Psoas muscle (tissue), 7 donors: ENCODE measurements at regions not wholly inside any gene's neighbourhood (a gene's known extent, or its start where the extent isn't known, plus 50 kb on each side); places are given as distances from the start of the nearest gene placed in this dataset.

Source experiments
- ATAC-seq, 4 donors: fragments of 200-7000 bp; cut with Tn5 transposase; one replicate each; pipeline ENCODE4 v1.9.1; 2020; ENCODE audit warnings: moderate library complexity in 3 of 4, mild to moderate bottlenecking in 2 of 4
- DNase-seq, 2 donors: peaks; one replicate each; pipeline ENCODE4 v3.0.0-alpha.2; 2020
- H3K27ac ChIP-seq: fragments of 200-600 bp; one replicate; pipeline ENCODE4 v1.8.0; 2022
- H3K27me3 ChIP-seq, 3 donors: fragments of 200-600 bp in 1 of 3; one replicate each; pipeline versions ENCODE4 v1.6.1 to v1.8.0; 2013 to 2022; ENCODE audit warnings: low read length in 2 of 3, mild to moderate bottlenecking in 2 of 3, moderate library complexity in 1 of 3; ENCODE audit not compliant: insufficient read depth in 3 of 3
- H3K36me3 ChIP-seq, 2 donors: fragments of 200-600 bp in 1 of 2; one replicate each; pipeline versions ENCODE4 v1.6.1 to v1.8.0; 2013 to 2022; ENCODE audit warnings: low read depth in 1 of 2, mild to moderate bottlenecking in 1 of 2, moderate library complexity in 1 of 2; ENCODE audit not compliant: insufficient read depth in 1 of 2
- H3K4me1 ChIP-seq: fragments of 200-600 bp; one replicate; pipeline ENCODE4 v1.8.0; 2022
- H3K4me3 ChIP-seq: fragments of 200-600 bp; one replicate; pipeline ENCODE4 v1.8.0; 2022; ENCODE audit warnings: mild to moderate bottlenecking
- H3K9me3 ChIP-seq: fragments of 200-600 bp; one replicate; pipeline ENCODE4 v1.8.0; 2022
- WGBS, 3 donors: extraction: QIAGEN DNeasy Blood & Tissue Kit; methylation state at CpG; one replicate each; pipeline versions ENCODE4 v1.1.6 to v1.1.7; 2013; 5-methylcytosine and 5-hydroxymethylcytosine counted together
- intact Hi-C, 2 donors: fragments of 100-400 bp; cut with DNase I; formaldehyde crosslinking; loops; one replicate each; pipeline versions ENCODE4 v1.11.0 to v1.14.2; 2022
- TF ChIP-seq, protein P1 (sequence below): fragments of 200-600 bp; IDR thresholded peaks from one replicate; pipeline ENCODE4 v1.8.0; 2022; ENCODE audit warnings: antibody characterized with exemption
- donor health status: healthy with polysubstance abuse.
- donor health status: DM: no; HTN: no; CAD: no; lungs with moderate emphysema.
- donor health status: Bipolar disorder and iron deficiency.
- donor health status: healthy.
- donor health status: DM: yes; HTN: yes; CAD: no.
- donor health status: DM: no; HTN: no; CAD: no.
- donor health status: DM: yes; HTN: yes; CAD: no.

DNA sequence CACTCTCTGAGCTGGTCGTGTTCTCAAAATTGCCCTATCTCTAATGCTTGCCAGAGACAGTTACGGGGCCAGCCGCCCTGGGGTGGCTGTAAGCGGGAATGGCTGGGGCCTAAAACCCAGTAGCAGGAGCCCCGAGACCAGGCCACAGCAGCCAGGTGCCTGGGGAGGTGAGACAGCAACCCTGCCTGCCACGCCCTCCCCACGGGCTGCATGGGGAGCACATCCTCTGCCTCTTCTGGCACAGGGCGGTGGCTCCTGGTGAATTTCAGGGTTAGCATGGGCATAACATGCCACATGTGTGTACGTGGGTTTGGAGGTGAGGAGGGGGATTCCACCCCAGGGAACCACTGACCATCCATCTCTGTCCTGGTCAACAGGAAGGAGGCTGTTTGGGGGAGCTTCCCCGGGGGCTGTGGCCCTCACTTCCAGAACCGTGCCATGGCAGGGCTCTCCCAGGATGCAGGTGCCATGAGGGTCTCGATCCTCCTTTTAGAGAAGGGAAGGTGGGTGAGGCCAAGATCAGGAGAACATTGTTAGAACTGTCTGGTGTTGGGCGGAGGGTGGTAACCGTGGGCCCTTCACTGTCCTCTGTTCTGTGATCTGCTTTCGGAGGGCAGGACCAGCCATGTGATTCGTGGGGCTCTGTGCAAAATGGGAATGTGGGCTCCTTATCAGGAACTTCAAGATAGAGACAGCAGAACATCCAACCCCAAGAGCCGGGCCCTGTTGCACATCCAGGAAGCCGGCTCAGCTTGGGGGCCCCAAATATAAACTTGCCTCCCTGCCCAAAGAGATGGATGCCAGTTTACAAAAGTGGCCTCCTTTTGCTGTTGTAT lies 312.2 kb upstream of the DIO3 start:
- TF ChIP-seq, protein P1, sequence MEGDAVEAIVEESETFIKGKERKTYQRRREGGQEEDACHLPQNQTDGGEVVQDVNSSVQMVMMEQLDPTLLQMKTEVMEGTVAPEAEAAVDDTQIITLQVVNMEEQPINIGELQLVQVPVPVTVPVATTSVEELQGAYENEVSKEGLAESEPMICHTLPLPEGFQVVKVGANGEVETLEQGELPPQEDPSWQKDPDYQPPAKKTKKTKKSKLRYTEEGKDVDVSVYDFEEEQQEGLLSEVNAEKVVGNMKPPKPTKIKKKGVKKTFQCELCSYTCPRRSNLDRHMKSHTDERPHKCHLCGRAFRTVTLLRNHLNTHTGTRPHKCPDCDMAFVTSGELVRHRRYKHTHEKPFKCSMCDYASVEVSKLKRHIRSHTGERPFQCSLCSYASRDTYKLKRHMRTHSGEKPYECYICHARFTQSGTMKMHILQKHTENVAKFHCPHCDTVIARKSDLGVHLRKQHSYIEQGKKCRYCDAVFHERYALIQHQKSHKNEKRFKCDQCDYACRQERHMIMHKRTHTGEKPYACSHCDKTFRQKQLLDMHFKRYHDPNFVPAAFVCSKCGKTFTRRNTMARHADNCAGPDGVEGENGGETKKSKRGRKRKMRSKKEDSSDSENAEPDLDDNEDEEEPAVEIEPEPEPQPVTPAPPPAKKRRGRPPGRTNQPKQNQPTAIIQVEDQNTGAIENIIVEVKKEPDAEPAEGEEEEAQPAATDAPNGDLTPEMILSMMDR: no peak
- WGBS, 3 donors: 86 to 92% (median 90%) methylated on average over 18 of the region's 18 CpGs
- peaks cover 0 to 6% (median 4%) of the 10 kb centered on the region in 3 donors for H3K27me3 ChIP-seq
- H3K4me3 ChIP-seq: no peak overlapping the region
- ATAC-seq (no peak), DNase-seq (peak in 1 of 2 donors; percentile 40)
- intact Hi-C loops: no loop called here
- H3K4me1 ChIP-seq: no peaks in the 10 kb centered on the region
- no peaks in the 10 kb centered on the region for H3K9me3 ChIP-seq
- no peak overlapping the region for H3K27ac ChIP-seq
- H3K36me3 ChIP-seq: no peaks in the 10 kb centered on the region

DNA sequence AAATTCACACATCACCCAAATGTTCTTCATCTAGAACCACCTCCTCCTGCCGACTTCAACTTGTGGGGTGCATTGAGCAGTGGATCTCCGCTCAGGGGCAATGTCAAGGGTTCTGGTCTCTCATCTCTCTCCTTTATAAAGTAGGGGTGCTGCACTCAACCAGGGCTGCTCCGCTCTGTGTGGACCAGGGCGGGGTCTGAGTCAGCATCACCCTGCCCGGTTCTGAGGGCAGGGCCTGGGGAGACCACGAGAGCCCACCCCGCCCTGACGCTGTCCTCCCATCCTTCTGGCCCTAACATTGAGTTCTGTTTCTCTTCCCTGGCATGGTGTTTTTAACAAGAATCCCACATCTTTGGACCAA lies 311.6 kb upstream of the DIO3 start:
- no peaks in the 10 kb centered on the region for H3K36me3 ChIP-seq
- peaks cover 0 to 6% (median 4%) of the 10 kb centered on the region in 3 donors for H3K27me3 ChIP-seq
- no peak overlapping the region for H3K27ac ChIP-seq
- 90 to 93% (median 91%) methylated on average over 8 of the region's 8 CpGs for WGBS, 3 donors
- H3K4me3 ChIP-seq: no peak overlapping the region
- no peaks in the 10 kb centered on the region for H3K4me1 ChIP-seq
- TF ChIP-seq, protein P1: no peak
- peak in 1 of 2 donors; percentile 23 for DNase-seq
- intact Hi-C loops: no loop called here
- no peak for ATAC-seq
- no peaks in the 10 kb centered on the region for H3K9me3 ChIP-seq

DNA sequence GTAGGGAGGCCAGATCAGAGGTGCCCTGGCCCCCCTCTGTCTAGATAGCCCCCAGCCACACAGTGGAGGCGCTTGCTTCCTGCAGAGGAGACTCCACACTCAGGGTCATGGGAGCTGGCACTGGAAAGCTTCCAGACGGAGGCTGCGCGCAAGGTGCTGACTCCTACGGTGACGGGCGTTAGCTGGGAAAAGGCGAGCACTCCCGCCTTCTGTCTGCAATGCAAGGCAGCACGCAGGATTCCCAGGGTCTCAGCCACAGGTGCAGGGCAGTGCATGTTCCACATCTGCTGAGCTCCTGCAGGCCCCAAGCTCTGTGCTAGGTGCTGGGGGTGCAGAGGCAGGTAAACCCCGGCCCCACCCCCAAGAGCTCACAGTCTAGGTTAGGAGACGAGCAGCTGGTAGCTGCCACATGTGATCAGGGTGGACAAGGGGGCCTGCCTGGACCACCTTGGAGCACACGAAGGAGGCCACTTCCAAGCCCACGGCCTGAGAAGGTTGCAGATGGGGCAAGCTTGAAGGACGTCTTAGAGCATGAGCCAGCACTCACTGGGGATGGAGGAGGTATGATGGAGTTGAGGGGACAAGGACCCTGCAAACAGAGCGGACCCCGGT lies 310.9 kb upstream of the DIO3 start:
- Histone ChIP-seq H3K27me3 (peaks cover 0 to 6% (median 4%) of the 10 kb centered on the region in 3 donors), H3K4me3 (no peak overlapping the region), H3K4me1 (no peaks in the 10 kb centered on the region), H3K9me3 (no peaks in the 10 kb centered on the region), H3K27ac (no peak overlapping the region), H3K36me3 (no peaks in the 10 kb centered on the region)
- ATAC-seq (no peak), DNase-seq (peak in 1 of 2 donors; percentile 32)
- intact Hi-C loops: no loop called here
- 84 to 89% (median 84%) methylated on average over 17 of the region's 17 CpGs for WGBS, 3 donors
- TF ChIP-seq, protein P1: no peak

DNA sequence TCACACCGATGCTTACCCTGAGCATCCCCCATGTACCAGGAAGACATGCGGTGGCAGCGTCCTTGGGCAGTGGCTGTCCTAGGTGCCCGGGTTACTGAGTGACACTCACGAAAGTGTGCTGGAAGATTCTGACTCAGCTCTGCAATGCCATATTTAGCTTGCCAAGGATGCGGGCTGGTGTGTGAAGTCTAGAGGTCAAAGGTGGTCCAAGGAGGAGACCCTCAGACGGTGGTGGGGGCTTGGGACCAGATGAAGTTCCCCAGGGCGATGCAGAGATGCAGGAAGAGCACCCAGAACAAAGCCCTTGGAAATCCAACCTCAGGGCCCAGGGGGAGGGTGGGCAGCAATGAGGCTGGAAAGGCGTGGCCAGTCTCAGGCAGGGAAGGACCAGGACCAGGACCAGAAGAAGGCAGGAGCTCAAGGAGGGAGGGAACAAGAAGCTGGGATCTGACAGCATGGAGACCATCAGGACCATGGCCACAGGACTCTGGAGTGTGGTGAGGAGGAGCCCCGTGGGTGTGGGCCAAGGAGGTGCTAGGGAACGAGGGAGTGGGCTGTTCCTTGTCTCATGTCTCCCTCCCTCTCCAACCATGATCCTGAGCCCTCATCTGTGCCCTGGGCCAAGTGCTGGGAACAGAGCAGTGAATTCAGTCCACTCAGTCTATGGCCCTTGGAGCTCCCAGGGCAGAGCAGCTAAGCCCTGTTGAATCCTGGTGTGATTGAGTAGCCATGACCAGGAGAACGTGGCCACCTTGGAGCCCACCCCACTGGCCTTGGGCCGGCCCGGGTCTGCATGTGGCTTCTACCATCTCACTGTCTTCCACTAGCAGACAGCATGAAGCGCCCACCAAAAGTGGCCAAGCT lies 310.1 kb upstream of the DIO3 start:
- Histone ChIP-seq H3K36me3 (no peaks in the 10 kb centered on the region), H3K4me1 (no peaks in the 10 kb centered on the region), H3K27me3 (peaks cover 0 to 6% (median 4%) of the 10 kb centered on the region in 3 donors), H3K9me3 (no peaks in the 10 kb centered on the region), H3K4me3 (no peak overlapping the region), H3K27ac (no peak overlapping the region)
- 88 to 90% (median 90%) methylated on average over 15 of the region's 15 CpGs for WGBS, 3 donors
- peak in 1 of 2 donors; percentile 32 for DNase-seq
- TF ChIP-seq, protein P1: no peak
- intact Hi-C loops: no loop called here
- ATAC-seq: no peak
